Neural cell (in vitro differentiated cells): ENCODE measurements at regions not wholly inside any gene's neighbourhood (a gene's known extent, or its start where the extent isn't known, plus 50 kb on each side); places are given as distances from the start of the nearest gene placed in this dataset.

ENCODE experiments used
- H2AFZ ChIP-seq: fragments of 200-600, 300-800 bp; sonication (generic), shearing (Covaris generic); 2 replicates; pipeline ENCODE4 v1.6.0; 2014; ENCODE audit warnings: low read depth, mild to moderate bottlenecking, antibody characterized with exemption, low read length, moderate library complexity
- H3F3A ChIP-seq: fragments of 200-600 bp; shearing (Covaris generic); 2 replicates; pipeline ENCODE4 v1.6.1; 2016; ENCODE audit warnings: mild to moderate bottlenecking, moderate library complexity, mixed read lengths, antibody characterized with exemption, low read length; ENCODE audit not compliant: insufficient read depth, poor library complexity, severe bottlenecking
- H3K27ac ChIP-seq: fragments of 200-600, 300-800 bp; sonication (generic), shearing (Covaris generic); 2 replicates; pipeline ENCODE4 v1.5.1; 2014; ENCODE audit warnings: mild to moderate bottlenecking, low read length, moderate library complexity
- H3K27me3 ChIP-seq: fragments of 300-800, 200-600 bp; sonication (generic), shearing (Covaris generic); 2 replicates; pipeline ENCODE4 v1.6.0; 2014; ENCODE audit warnings: mild to moderate bottlenecking, low read depth, low read length, moderate library complexity; ENCODE audit not compliant: insufficient read depth
- H3K36me3 ChIP-seq: fragments of 300-800, 200-600 bp; sonication (generic), shearing (Covaris generic); 2 replicates; pipeline ENCODE4 v1.5.1; 2014; ENCODE audit warnings: mild to moderate bottlenecking, antibody characterized with exemption, low read length, moderate library complexity; ENCODE audit not compliant: insufficient read depth
- H3K4me2 ChIP-seq: fragments of 300-800, 200-600 bp; sonication (generic), shearing (Covaris generic); 2 replicates; pipeline ENCODE4 v1.6.0; 2014; ENCODE audit warnings: mild to moderate bottlenecking, low read length
- H3K4me3 ChIP-seq: fragments of 300-800, 200-600 bp; sonication (generic), shearing (Covaris generic); 2 replicates; pipeline ENCODE4 v1.5.1; 2014; ENCODE audit warnings: mild to moderate bottlenecking, low read length, moderate library complexity
- H3K79me2 ChIP-seq: fragments of 200-600 bp; shearing (Covaris generic); replicated peaks from 2 replicates; pipeline ENCODE4 v1.6.0; 2014; ENCODE audit warnings: mild to moderate bottlenecking, low read length, moderate library complexity; ENCODE audit not compliant: insufficient read depth
- H3K9ac ChIP-seq: fragments of 300-800, 200-600 bp; sonication (generic), shearing (Covaris generic); 2 replicates; pipeline ENCODE4 v1.6.1; 2016; ENCODE audit warnings: mild to moderate bottlenecking, low read length, mixed read lengths
- H3K9me2 ChIP-seq: fragments of 200-600 bp; shearing (Covaris generic); 2 replicates; pipeline ENCODE4 v1.6.1; 2016; ENCODE audit warnings: mild to moderate bottlenecking, low read length, mixed read lengths; ENCODE audit not compliant: insufficient read depth
- H3K9me3 ChIP-seq: fragments of 200-600, 300-800 bp; sonication (generic), shearing (Covaris generic); 2 replicates; pipeline ENCODE4 v1.6.1; 2016; ENCODE audit warnings: mild to moderate bottlenecking, mixed run types, low read length, moderate library complexity, mixed read lengths
- H4K20me1 ChIP-seq: fragments of 200-600 bp; shearing (Covaris generic); 2 replicates; pipeline ENCODE4 v1.6.1; 2016; ENCODE audit warnings: mild to moderate bottlenecking, mixed run types; ENCODE audit not compliant: insufficient read depth
- CTCF ChIP-seq: fragments of 450-650 bp; IDR thresholded peaks from 2 replicates; pipeline ENCODE4 v1.5.1; 2014; ENCODE audit warnings: antibody characterized with exemption, mild to moderate bottlenecking, moderate library complexity; ENCODE audit not compliant: poor library complexity, severe bottlenecking
- EP300 ChIP-seq: fragments of 450-650 bp; conservative IDR thresholded peaks from 2 replicates; pipeline ENCODE4 v1.6.1; 2014; ENCODE audit warnings: antibody characterized with exemption, mild to moderate bottlenecking, moderate library complexity; ENCODE audit not compliant: poor library complexity, severe bottlenecking
- EZH2 ChIP-seq: fragments of 200-600, 300-800 bp; shearing (Covaris generic), sonication (generic); IDR thresholded peaks from 2 replicates; pipeline ENCODE4 v1.6.1; 2014; ENCODE audit warnings: antibody characterized with exemption, low read length, borderline replicate concordance, mild to moderate bottlenecking; ENCODE audit not compliant: insufficient read depth, poor library complexity, severe bottlenecking
- MXI1 ChIP-seq: fragments of 450-650 bp; conservative IDR thresholded peaks from 2 replicates; pipeline ENCODE4 v1.6.1; 2014; ENCODE audit warnings: antibody characterized with exemption, mild to moderate bottlenecking; ENCODE audit not compliant: poor library complexity, severe bottlenecking
- POLR2AphosphoS5 ChIP-seq: IDR thresholded peaks from 2 replicates; pipeline ENCODE4 v1.6.1; 2012
- RAD21 ChIP-seq: fragments of 450-650 bp; conservative IDR thresholded peaks from 2 replicates; pipeline ENCODE4 v1.6.1; 2014; ENCODE audit warnings: antibody characterized with exemption, mild to moderate bottlenecking, moderate library complexity
- REST ChIP-seq: IDR thresholded peaks from 2 replicates; pipeline ENCODE4 v1.6.1; 2012; ENCODE audit warnings: borderline replicate concordance
- TAF1 ChIP-seq: IDR thresholded peaks from 2 replicates; pipeline ENCODE4 v1.6.1; 2012; ENCODE audit warnings: low read depth

- no peak for TF ChIP-seq RAD21
- Histone ChIP-seq H2AFZ (no peak overlapping the region), H4K20me1 (no peaks in the 10 kb centered on the region), H3K4me3 (no peak overlapping the region), H3K27me3 (no peaks in the 10 kb centered on the region), H3K9me2 (no peaks in the 10 kb centered on the region), H3K79me2 (no peaks in the 10 kb centered on the region), H3K9me3 (no peaks in the 10 kb centered on the region), H3K9ac (no peak overlapping the region), H3K27ac (no peak overlapping the region), H3K4me2 (no peak overlapping the region), H3F3A (no peaks in the 10 kb centered on the region), H3K36me3 (no peaks in the 10 kb centered on the region)
Observed at GRCh38 chr16:9607515-9608230, 516.2 kb downstream of the HAPSTR1 start.

GRCh38 chr16:9610727-9611126, 519.3 kb downstream of the HAPSTR1 start:
- no peak for TF ChIP-seq CTCF
- TF ChIP-seq MXI1, result no peak
- no peak for TF ChIP-seq EZH2
- no peak for TF ChIP-seq POLR2AphosphoS5
- no peak for TF ChIP-seq EP300
- TF ChIP-seq TAF1, result no peak
- H3K9me3 ChIP-seq, result no peaks in the 10 kb centered on the region
- H3F3A ChIP-seq, result no peaks in the 10 kb centered on the region
- H3K27me3 ChIP-seq, result no peaks in the 10 kb centered on the region
- no peaks in the 10 kb centered on the region for H4K20me1 ChIP-seq
- H3K4me3 ChIP-seq, result no peak overlapping the region
- no peak overlapping the region for H3K27ac ChIP-seq
- no peak overlapping the region for H3K4me2 ChIP-seq
- H3K79me2 ChIP-seq, result no peaks in the 10 kb centered on the region
- H3K9ac ChIP-seq, result no peak overlapping the region
- H3K36me3 ChIP-seq, result no peaks in the 10 kb centered on the region
- no peak overlapping the region for H2AFZ ChIP-seq
- no peaks in the 10 kb centered on the region for H3K9me2 ChIP-seq

- no peak overlapping the region for H3K4me2 ChIP-seq
- H3K4me3 ChIP-seq, result no peak overlapping the region
- no peaks in the 10 kb centered on the region for H3K79me2 ChIP-seq
- no peak overlapping the region for H3K27ac ChIP-seq
- no peaks in the 10 kb centered on the region for H3K9me2 ChIP-seq
- no peaks in the 10 kb centered on the region for H3K36me3 ChIP-seq
- H4K20me1 ChIP-seq, result no peaks in the 10 kb centered on the region
- H3F3A ChIP-seq, result no peaks in the 10 kb centered on the region
- no peak overlapping the region for H2AFZ ChIP-seq
- no peaks in the 10 kb centered on the region for H3K27me3 ChIP-seq
- TF ChIP-seq TAF1, result no peak
- TF ChIP-seq REST, result no peak
- H3K9ac ChIP-seq, result no peak overlapping the region
- H3K9me3 ChIP-seq, result no peaks in the 10 kb centered on the region
Observed at GRCh38 chr16:9612267-9612666, 520.8 kb downstream of the HAPSTR1 start.
